T-helper 22 cell (primary cell): ENCODE measurements at regions not wholly inside any gene's neighbourhood (a gene's known extent, or its start where the extent isn't known, plus 50 kb on each side); places are given as distances from the start of the nearest gene placed in this dataset.

Experiments used
- DNase-seq: peaks from one replicate; pipeline ENCODE4 v3.0.0-alpha.2; 2020; ENCODE audit warnings: low read depth

DNA sequence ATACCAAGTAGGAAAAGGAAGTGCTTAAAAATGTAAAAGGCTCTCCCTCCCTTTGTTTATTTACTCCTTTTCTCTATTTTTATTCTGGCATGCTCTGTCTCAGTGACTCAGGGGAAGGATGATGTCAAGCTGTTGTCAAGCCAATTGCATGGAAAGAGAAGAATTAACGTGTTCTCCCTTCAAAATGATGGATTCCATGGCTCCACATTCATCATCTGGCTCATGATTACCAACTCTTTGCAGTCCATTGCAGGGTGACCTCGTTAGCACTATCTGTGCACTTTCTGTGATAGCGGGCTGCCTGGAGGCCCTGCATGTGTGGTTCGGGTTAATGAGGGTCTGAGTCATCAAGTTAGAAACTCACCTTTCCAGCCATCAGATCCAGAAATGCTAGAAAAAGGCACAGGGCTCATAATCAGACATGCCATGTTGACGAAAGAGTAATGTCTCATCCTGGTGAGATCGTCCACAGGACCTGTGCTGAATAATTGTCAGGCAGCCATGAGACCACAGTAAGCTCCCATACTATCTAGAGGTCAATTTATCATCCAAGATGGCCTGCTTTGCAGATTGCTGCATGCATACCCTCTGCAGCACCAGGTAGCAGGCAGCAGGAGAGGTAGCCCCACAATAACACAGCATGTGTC is 79.2 kb upstream of the BTG1 start:
- DNase-seq = no peak

- DNase-seq = no peak
Measured at GRCh38 chr12:92223481-92223880, 77.8 kb upstream of the BTG1 start.

DNA sequence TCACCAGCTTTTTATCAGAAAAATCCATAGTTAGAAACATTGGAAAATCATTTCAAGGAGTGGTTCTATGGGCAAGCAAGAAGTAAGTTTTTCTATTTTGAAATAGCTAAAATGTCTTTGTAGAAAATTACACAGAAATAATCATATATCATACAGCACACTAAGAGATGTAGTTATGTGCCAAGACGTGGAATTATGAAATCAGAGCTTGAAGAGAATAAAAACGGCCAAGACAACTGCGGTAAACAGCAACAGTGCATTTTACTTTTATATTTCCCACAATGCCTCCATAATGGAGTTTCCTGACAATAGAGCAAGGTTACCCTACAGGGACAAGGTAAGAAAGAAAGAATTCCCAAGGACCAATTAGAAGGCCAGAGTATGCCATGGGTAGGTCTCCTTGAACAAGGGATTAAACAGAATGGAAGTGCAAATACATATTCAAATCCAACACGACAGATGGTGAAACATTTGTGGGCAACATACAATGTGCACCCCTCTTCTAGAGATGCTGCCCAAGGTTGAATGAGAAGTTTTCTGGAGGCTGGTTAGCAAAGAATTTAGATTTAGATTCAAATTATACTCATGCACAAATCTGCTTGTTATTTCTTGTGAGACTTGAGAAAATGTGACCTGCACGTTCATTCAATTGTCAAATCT is 76.1 kb upstream of the BTG1 start:
- DNase-seq = no peak

- DNase-seq = no peak
Measured at GRCh38 chr12:92218394-92219077, 72.9 kb upstream of the BTG1 start.

GRCh38 chr12:92216092-92216491 is 70.4 kb upstream of the BTG1 start:
- no peak for DNase-seq

DNA sequence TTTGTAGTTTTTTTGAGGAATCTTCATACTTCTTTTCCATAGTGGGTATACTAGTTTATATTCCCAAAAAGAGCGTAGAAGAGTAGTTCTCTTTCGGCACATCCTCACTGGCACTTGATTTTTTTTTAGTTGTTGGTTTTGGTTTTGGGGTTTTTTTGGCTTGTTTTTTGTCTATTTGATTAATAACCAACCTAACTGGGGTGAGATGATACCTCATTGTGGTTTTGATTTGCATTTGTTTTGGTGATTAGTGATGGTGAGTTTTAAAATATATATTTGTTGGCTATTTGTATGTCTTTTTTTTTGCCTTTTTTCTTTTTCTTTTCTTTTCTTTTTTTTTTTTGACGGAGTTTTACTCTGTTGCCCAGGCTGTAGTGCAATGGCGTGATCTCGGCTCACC is 69.7 kb upstream of the BTG1 start:
- DNase-seq = no peak

- no peak for DNase-seq
Measured at GRCh38 chr12:92213166-92213565, 67.5 kb upstream of the BTG1 start.

DNA sequence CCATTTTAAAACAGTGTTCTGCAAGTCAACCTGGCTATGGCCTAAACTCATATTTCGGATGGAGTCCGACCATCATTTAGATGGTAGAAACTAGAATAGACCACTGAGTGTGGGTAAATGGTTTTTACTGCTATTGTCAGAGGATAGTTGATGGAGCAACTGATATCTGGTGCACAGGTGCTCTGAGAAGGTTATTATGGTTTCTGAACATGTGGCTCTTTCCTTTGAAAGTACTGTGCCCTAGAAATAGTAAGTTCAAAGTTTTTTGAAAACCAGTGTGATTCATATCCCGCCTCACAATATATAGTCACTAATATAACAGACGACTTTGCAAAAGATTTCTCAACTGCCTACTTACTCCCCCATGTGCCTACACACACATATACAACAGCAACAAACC is 64.4 kb upstream of the BTG1 start:
- no peak for DNase-seq

DNA sequence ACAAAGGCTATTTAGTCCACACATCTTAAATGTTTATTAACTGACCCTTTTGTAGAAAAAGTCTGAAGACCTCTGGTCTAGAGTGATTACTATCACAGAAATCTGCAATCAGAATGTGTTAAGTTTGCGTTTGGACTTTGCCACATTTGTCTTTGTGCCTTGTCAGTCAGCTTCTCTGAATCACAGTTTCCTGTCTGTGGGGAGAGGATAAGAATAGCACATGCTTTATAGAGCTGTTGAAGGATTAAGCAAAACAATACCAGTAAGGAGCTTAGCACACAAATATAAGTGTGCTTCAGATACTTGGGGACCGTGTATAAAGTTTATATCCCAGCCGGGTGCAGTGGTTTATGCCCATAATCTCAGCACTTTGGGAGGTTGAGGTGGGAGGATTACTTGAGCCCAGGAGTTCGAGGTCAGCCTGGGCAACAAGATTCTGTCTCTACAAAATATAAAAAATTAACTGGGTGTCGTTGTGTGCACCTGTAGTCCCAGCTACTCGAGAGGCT is 63.0 kb upstream of the BTG1 start:
- no peak for DNase-seq

GRCh38 chr12:92206596-92206995 is 61.0 kb upstream of the BTG1 start:
- DNase-seq = no peak

DNA sequence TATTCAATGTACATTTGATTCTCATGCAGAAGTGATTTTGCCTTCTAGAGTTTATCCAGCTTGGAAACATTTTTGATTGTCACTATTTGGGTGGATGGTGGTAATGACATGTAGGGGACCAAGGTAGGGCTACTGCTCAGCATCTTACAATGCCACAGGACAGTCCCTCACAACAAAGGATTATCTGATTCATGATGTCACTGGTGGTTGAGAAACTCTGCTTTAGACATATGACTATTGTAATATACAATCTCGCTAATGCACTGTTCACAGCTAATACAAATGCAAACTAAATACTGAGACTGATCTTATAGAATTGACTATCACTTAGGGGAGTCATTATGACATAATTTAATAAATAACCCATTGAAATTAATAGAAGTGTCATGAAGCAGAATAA is 60.4 kb upstream of the BTG1 start:
- no peak for DNase-seq

DNA sequence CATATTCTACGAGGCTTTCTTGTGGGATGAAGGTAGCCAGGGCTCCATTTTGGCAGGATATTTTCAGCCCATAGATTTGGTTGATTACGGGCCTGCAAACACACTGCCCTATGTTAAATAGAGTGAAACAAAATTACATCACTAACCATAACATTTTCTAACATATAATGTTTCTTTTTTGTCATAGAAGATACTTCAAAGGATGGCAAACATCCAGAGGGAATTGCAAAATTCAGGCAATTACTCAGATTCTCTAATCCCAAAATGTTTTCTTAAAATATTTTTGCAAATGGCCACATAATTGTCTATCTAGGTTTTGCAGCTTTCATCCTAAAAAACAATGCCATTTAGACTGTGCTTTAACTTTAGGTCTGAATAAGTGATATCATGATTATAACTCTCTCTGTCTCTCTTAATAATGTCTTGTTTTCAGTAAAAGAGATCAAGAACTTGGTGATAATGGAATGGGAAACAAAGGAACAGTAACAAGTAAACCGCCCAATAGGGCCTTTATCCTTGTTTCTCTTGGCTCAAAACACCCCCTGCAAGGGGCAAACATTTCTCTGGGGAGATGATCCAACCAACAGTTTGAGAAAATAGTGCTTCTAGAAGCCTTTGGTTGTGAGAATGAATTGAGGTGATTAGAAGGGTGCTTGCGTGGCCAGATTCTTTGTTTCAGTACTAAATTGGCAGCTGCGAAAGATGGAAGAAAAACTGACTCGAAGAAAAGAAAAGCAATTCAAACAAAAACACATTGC is 54.4 kb upstream of the BTG1 start:
- DNase-seq = no peak

GRCh38 chr12:92197815-92198214 is 52.2 kb upstream of the BTG1 start:
- no peak for DNase-seq

- no peak for DNase-seq
Measured at GRCh38 chr12:92196368-92196767, 50.7 kb upstream of the BTG1 start.
